Caki2 (cell line): ENCODE measurements at regions not wholly inside any gene's neighbourhood (a gene's known extent, or its start where the extent isn't known, plus 50 kb on each side); places are given as distances from the start of the nearest gene placed in this dataset.
"Not testable (repeated sequence)": the region's sequence is repeated elsewhere in the genome, so short reads cannot be mapped to it uniquely, and the experiment has no call there.

ENCODE experiments used
- DNase-seq: peaks from one replicate; pipeline ENCODE4 v3.0.0-alpha.2; 2015; ENCODE audit warnings: low read depth
- in situ Hi-C: cut with HindIII; loops from 2 replicates; pipeline ENCODE4 v1.10.0; 2016; ENCODE audit warnings: low sequenced_read_pairs, low pct_unique_long_range_greater_than_20kb, mixed read lengths

DNA sequence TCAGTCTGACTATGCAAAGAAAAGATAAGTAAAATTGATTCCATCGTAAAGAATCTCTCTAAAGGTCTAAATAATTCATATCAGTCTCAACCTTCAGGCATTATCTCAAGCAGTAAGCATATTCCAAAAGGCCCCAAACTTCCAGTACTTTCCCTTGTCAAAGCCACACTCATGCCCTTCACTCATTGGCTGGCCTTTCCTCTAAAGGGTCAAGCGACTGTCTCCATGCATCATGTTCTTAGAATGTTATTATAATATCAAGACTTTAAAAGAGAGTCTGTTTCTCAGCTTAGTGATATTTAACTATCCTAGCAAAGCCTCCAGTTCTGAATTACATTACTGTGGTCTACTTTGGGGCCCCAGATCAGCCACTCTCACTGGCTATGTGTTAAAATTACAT lies 271.3 kb downstream of the MREG start:
- in situ Hi-C loops, result no loop called here
- DNase-seq, result no peak

DNA sequence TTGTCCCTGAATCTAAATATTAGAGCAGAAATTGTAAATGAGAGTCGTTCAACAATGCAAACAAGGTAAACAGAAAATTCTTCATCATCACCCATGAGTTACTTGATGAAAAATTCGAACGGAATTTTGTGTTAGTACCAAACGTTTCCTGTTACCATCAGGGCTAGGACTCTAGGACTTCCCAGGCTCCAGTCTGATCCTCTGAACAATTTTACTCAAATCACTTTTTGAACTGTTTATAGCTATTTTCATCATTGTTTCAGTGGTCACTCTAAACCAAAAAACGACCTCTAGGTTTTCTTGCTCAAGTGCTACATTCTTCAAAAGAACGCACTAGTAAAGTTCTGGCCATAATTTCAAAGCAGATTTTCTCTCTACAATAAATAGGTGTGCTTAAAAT lies 273.3 kb downstream of the MREG start:
- no peak for DNase-seq
- in situ Hi-C loops, result no loop called here

DNA sequence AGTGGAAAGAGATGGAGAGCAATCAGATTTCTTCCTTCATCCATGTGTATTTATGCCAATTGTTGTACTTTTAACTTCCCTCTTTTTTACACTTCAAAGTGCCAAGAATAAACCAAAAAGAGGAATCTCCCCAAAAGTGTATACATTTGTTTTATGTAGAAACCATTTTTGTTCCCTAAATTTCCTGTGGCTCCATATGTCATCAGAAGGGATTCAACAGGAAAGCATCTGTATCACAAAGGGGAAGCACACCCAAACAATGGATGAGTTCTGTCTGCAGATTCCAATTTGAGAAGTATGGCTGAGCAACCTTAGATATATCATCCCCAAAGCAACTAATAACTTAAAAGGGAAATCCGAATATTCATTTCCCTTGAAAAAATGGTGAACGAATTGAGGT lies 275.0 kb downstream of the MREG start:
- no peak for DNase-seq
- in situ Hi-C loops, result no loop called here

DNA sequence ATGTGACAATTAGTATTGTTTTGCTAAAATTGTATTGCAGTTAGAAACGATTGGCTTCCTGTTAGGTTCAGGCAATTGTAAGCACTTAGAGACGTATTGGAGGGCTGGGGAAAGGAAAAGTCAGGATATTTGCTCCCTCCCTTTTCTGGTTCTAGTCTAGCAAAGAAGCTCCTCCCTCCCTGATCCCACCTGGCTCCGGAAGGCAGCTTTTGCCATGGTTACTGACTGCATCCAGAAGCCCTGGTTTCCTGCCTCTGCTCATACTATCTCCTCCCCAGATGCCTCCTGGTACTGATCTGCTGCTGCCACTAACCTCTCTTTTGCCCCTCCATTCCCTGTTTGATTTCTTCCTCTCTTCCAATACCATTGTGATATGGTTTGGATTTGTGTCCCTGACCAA lies 275.9 kb downstream of the MREG start:
- no peak for DNase-seq
- in situ Hi-C loops, result no loop called here

DNA sequence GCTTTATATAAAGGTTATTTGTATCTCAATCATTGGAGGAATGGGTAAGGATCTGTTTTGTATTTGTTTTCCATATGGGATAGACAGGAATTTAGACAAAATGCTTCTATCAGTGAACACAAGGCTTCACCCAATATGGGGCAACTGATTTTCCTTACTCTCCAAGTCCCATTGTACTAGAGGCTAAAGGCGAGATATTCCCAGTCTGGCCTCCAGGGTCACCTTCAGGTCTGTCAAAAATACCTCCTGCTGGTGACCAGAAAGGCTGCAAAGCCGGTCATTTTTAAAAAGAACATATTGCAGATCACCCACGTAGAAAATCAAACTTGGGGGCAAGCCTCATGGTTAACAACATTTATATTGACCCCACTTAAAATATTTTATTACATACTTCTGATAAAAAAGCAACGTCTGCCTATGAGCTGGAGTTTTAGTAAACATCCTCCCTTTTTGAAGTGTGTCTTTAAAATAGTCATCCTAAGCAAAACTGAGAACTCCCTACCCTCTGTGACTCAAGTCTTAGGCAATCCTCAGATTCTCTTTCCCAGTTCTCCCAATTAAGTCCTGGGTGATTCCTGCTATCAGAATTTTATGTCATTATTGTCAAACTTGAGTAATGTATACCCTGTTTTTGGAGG lies 276.6 kb downstream of the MREG start:
- in situ Hi-C loops, result no loop called here
- no peak for DNase-seq

DNA sequence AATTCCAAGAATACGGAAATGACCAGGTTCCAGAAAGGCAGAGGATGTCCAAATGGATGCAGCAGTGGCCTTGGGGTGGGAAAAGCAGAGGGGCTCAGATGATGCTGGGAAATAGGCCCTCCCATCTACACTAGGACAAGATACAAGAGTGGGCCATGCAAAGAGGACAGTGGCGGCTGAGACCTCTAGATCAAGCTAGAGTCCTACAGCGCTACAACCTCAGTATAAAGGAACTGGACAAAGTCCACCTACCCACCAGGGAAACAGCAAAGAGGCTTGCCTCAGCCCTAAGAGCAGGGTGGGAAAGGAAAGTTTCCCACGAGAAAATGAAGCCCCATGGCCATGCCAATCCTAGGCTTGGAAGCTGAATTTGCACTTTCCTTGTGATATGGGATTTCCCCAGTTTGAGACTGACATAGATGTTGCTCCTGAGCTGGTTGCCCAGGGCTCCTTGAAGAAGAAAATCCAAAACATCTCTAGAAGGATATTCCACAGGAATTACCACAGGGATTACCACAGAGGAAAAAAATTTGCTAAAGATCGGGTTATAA lies 282.2 kb downstream of the MREG start:
- in situ Hi-C loops, result no loop called here
- DNase-seq, result no peak

DNA sequence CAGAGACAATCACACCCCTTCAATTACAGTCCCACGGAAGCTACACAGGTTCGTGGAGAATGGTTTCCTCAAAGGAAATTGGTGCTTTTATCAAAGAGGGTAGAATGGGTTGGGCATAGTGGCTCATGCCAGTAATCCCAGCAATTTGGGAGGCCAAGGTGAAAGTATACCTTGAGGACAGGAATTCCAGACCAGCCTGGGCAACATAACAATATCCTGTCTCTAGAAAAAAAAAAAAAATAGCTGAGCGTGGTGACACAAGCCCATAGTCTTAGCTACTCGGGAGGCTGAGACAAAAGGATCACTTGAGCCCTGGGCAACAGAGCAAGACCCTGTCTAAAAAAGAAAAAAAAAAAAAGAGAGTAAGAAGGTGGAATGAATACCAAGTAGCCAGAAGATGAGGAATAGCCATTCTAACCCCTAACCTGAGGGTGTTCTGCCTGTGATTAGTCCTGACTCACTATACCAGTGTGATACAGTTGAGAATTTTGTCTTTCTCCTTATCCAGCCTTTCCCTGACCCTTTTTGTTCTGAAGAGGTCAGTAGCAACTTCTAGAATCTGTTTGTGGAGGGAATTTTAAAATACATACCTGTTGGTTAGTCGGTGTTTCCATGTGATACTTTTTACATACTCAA lies 283.2 kb downstream of the MREG start:
- in situ Hi-C loops, result no loop called here
- no peak for DNase-seq

DNA sequence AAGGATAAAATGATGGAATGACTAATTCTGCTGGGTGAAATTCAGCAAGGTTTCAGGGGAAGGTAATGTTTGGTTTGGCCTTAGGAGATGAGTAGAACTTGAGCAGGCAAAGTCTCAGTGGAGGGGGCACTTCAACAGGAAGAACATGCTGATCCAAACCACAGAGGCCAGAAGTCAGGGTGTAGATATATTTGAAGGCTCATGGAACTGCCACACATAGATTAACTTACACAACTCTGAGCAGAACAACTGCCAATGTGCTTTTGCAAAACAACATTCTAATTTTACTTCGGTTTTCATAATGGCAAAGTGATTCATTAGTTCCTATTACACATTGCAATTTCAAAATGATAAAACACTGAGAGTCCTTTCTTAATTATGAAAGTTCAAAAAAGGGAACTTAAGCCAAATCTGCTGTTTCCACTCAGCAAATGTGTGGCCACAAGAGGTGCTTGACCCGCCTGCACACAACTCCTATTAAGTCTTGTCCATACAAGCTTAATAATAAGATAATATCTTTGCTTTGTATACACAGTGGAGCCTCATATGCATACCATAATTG lies 284.8 kb downstream of the MREG start:
- no peak for DNase-seq
- in situ Hi-C loops, result no loop called here

DNA sequence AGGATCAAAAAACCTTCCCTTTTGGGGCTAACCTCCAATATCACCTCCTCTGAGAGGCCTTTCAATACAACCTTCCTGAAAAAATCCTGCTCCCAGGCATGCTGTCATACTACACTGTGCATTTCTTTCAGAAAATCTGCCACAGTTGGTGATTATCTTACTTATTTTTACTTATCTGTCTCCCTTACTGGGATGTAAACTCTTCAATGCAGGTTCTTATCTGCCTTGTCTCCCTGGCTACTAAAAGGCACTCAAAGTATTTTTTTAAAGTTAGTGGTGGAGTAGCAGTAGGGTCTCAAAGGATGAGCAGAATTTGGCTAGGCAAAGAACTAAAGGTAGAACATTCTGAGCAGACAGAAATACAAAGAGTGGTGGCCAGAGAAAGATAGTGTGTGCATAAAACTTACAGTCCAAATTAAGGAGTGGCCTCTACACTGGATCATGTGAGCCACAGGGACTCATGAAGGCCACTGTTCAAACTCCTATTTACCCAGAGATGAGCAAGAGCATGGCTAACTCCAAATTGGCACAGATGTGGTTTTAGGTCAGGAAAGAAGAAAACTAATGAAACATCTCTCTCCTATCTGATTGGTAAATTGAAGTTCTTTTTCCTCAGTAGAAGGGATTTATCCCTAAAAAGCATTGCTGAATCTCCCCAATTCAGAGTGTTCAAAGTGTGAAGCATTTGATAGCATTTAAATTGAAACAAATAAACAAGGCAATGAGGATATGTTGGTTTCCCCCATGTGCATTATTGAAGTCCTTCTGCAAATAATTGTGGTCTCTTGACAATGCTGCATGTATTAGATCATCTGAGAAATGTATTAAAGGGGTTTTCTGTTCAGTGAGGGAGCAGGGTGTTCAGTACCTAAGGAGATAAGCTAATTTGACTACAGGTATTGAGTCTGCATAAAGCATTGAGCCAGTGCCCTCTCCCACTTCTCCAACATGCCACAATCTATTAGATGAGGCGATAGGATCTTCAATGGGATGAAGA lies 285.5 kb downstream of the MREG start:
- DNase-seq, result no peak
- in situ Hi-C loops, result no loop called here

DNA sequence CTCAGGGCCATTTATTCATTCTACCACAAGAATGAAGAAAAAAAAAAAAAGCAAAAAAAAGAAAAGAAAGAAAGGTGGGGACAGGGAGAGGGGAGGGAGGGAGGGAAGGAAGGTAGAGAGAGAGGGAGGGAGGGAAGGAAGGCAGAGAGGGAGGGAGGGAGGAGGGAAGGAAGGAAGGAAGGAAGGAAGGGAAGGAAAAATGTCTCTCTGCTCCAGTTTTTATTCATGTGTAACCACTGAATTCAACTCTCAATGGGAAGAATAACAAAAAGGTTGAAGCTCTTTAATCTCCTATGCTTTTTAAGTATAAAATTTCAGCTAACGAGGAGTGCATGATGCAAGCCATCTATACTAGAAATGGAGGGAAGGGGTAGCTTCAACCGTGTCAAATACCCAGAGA lies 287.3 kb downstream of the MREG start:
- no peak for DNase-seq
- in situ Hi-C loops, result no loop called here

DNA sequence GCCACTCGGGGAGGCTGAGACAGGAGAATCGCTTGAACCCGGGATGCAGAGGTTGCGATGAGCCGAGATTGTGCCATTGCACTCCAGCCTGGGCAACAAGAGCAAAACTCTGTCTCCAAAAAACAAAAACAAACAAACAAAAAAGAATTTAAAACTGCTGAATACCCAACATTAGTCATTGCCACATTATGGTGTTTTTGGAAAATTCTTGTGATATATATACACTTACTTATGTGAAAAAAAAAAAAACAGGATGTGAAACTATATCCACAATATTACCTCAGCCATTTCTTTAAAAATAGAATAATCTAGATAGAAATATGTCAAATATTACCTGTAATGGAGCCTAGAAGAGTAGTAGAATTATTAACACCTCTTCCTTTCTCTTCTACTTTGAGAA lies 288.3 kb upstream of the FN1 start:
- no peak for DNase-seq
- in situ Hi-C loops, result no loop called here

DNA sequence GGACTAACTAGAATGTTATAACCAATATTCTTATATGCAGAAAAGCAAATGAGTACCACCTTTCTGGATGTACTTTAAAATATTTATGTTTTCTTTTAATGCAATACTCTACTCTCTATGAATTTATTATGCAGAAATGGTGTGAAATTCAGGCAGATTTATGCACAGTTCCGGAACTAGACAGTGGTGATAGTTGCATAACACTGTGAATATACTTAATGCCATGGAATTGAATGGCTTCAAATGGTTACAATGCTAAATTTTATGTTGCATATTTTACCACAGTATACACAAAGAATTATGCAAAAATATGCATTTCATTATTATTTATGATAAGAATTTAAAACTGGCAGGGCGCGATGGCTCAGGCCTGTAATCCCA lies 287.8 kb upstream of the FN1 start:
- no peak for DNase-seq
- in situ Hi-C loops, result no loop called here

DNA sequence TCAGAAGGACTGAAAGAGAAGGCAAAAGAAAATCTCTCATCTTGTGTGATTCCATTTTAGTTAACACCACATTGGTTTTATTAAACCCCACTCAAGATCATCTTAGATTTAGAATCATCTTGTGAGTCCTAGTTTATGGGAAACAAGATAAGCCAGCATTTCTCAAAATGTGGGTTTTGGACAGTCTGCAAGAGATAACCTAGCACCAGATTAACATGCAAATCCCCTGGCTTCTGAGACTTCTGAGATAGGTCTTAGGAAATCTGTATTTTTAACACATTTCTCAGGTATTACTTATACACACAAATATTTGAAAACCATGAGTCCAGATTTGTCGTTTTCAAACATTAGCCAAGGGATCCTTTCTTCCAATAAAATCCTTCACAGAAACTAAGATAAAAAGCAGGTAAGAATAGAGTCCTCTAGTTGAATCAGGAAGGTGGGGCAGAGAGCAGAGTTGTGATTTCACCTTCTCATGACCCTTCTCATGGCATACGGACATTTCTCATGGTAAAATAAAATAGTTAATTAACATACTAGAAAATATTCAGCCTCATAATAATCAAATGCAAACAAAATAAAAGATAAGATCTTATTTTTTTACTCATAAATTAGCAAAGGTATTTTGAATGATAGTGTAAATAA lies 287.2 kb upstream of the FN1 start:
- no peak for DNase-seq
- in situ Hi-C loops, result no loop called here

DNA sequence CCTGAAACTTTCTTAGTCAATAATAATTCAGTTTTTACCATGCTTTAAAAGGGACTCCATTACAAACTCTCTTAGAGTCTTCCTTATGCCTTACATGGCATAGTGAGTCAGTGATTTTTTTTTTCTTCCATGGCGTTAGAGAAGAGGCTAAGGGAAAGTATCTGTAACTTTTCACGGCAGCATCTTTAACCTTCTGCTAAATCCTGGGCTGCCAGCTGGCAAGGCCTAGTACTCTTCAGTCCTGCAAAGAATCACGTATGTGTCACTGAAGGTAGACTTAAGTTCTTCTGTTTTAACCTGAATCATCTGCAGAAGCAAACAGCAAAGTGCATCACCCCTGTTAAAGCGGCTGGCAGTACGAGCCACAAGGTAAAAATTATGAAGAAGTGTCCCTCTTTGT lies 286.3 kb upstream of the FN1 start:
- in situ Hi-C loops, result no loop called here

DNA sequence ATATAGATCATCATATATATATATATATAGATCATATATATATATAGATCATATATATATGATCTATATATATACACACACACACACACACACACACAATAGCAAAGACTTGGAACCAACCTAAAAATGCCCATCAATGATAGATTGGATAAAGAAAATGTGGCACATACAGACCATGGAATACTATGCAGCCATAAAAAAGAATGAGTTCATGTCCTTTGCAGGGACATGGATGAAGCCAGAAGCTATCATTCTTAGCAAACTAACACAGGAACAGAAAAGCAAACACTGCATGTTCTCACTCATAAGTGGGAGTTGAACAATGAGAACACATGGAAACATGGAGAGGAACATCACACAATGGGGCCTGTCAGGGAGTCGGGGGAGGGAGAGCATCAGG lies 285.6 kb upstream of the FN1 start:
- DNase-seq, in situ Hi-C loops: not testable (repeated sequence)

More for the DNA sequence above, 286.3 kb upstream of the FN1 start:
- DNase-seq, result no peak

DNA sequence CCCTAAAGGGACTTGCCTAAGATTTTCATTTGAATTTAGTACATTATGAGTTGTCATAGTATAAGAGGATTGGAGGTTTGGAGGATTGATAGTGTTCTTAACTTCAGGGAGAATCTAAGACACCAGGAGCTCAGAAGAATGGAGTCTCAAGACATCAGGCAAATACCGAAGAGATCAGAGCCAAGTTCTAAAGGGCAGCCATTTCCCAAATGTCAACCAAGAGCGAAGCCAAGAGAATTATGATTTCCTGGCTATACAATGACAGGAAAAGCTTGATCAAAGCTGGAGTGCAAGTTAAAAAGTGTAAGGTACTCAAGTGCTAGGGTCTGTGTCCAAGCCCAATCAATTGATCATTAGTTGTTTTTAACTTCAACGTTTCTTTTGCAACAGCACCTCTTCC lies 283.0 kb upstream of the FN1 start:
- in situ Hi-C loops, result no loop called here
- no peak for DNase-seq

DNA sequence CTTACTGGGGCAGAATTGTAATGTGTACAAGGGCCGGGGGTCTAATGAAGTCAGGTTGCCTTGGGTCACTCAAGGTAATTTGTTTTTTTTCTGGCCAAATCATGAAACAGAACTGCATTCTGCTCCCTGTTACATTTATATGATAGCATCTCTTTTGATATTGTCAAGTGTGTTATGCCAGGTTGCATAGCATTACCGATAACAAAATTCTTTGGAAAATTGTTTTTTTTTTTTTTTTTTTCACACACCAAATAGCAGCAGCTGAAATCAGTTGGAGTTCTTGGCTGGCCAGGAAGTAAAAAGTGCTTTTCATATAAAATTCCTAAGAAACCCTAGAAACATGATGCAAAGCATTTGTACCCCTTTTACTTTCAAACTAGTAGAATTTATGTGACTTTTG lies 282.6 kb upstream of the FN1 start:
- no peak for DNase-seq
- in situ Hi-C loops, result no loop called here
